Anterior cingulate cortex (tissue), 58 donors: ENCODE measurements at regions not wholly inside any gene's neighbourhood (a gene's known extent, or its start where the extent isn't known, plus 50 kb on each side); places are given as distances from the start of the nearest gene placed in this dataset.

ENCODE experiments used
- DNase-seq, 58 donors: peaks; one replicate each; lab custom pipeline; 2025; lab: John Stamatoyannopoulos, UW

DNA sequence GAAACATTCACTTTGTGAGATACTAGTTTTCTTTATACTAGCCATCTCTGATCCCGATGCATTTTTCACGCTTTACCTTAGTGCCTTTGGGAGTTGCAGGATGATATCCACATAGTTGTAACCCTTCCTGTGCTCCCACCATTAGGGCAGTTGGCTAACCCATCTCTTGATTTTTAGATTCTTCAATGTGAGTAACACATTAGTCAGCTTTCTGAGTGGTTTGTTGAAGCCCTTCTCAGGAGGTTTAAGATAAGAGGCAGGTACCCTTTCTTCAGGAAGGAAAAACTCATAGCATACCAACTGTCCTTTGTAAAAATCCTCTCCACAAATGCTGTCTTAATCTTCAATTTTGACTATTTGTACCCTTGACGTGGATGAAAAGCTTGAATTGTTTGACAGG, 392.3 kb downstream of the DMAC1 start:
- DNase-seq, result no peak

DNA sequence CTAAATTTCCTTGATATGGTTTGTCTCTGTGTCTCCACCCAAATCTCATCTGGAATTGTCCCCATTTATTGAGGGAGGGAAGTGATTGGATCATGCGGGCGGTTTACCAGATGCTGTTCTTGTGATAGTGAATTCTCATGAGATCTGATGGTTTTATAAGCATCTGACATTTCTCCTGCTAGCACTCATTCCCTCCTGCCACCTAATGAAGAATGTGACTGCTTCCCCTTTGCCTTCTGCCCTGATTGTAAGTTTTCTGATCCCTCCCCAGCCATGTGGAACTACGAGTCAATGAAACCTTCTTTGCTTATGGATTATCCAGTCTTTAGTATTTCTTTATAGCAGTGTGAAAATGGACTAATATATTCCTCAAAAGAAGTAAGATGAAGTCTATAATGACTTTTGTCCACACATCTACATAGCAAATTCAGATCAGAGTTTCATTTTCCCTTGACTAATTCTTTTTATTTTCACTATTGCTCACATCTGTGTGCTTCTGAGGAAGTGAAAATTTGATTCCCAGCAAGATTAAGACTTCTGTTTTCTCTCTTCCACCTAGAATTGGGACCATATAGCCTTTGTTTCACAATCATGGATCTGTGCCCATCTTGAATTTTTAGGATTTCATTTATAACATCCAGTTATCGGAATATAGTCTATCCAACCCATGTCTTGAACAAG, 393.5 kb downstream of the DMAC1 start:
- no peak for DNase-seq

DNA sequence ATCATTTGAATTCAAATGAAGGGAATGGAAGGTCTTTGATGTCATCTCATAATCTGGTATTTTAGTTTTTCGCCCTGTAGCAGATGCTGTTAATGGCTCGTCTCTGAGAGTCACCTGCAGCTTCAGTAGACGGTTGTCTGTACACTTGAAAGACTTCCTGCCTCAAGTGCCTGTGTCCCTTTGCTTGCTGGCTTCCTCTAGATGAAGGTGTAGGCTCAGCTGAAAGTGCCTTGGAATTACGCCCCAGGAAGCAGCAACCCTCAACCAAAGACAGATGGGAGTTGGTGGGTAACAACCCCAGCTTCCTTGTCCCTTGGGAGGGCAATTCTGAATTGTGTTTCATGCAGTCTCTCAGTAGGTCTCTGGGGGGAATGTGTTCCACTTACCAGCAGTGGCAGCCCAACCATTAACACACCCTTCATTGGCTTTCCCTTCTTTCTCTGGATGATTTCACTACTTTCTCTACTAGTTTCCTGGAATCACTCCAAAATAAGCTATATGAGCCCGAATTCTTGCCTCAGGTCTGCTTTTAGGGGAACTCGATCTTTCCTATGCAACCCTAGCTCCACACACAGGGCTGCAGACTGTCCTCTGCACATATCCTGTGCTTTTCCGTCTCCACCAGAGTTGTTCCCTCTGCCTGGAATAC, 395.6 kb downstream of the DMAC1 start:
- no peak for DNase-seq

DNA sequence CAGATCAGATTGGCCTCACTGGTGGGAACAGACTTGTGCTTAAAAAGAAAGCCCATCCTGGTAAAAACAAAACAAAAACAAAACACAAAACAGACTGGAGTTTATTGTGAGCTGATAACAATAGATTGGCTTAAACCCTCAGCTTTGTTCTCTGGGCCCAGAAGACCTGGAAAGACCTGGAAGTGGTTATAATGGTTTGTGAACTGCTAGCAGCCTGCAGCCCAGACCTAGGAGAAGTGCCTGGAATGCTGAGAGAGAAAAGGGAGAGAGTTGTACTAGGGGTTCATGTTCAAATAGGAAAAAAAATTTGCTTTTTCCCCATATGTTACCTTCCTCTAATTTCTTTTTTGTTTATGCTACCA, 396.6 kb downstream of the DMAC1 start:
- no peak for DNase-seq

DNA sequence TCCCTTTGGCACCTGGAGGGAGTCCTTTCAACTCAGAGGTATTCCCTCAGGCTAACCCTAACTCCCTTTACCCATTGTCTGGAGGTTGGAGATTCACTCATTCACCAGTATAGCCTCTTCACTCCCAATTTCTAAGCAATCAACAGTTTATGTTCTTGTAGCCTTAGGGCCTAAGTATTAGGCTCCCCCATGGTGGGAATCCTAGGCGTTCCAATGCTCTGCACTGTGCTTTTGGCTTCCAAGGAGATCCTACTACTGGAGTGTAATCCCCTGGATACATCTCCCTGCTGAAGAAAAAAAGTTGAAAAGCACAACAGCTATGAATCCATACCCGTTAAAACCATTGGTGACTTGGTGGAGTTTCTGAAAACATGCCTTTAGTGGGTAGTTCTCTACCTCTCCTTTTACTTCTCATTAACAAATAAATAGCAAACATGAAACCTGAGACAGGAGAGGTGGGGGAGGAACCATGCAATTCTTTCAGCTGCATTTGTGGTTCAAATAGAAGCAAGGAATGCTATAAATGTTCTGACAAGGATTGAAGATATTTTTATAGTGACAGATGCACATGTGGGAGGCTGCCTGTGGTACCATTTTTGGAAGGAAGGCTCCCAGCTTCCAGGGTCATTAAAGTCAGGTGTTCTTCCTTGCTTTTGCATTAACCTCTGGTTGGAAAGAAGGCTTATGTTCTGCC, 397.1 kb downstream of the DMAC1 start:
- peak in 2 of 58 donors; percentile 39 to 62 for DNase-seq

DNA sequence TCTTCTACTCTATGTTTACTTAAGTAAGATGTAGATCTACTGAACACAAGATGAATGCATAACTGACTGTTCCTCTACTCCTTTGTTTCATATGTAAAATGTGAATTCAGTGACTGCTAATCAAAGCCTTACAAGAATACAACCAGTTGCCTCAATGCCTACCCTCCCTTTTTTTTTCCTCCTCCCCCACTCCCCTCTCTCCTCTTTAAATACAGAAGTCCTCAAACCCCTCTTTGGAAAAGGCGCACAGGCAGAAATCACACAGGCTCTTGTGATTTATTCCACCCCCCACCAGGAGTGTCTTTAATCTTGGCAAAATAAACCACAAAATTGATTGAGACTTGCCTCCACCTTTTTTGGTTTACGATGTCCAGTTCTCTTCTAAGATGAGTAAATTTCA, 398.5 kb downstream of the DMAC1 start:
- no peak for DNase-seq

DNA sequence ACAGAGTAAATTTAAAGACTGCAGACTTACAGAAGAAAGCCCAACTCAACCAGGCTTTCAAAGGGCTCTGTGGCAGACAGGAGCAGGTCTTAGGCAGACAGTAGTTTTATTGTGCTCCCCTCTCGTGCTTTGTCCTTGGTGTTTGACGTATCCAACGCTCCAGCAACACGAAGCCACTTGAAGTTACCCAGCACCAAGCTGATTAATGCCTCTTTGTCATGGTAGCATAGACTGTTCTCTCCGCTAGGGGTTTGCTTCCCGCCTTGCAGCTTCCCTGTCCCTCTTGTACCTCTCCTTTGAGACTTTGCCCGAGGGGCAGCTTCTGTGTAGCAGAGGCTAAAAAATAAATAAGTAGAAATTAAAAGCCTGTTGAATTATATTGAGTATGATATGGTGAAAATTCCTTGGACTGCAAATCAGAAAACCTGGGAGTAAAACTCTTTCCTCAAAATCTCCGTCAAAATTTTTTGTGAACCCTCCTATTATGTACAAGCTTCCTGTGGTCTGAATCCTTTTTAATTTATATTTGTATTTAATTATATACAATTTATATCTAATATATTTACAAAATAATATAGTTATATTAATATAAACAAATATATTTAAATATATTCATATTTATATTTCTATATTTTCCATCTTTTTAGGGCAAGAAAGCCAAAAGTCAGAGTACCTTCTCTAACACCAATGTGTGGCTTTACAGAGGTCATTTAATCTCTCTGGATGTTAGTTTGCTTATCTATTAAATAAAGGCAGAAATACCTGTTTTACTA, 405.4 kb downstream of the DMAC1 start:
- peak in 12 of 58 donors; percentile 1 to 57 (median 20) for DNase-seq

DNA sequence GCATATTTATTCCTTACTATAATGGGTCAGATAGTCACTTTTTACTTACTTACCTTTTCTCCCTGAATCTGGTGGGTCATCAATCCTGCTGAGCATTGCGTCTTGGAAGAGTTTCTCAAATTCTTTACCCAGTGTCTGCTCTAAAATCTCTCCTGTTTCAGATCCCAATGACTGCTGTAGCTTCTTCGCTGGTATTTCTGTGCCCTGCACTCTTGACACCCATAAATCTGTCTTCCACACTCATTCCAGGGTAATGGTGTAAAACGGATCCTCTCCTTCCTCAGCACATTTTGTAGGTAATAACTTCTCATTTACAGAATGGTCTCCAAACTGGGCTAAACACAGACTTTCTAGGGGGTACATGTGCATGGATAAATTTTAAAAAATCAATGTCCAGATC, 407.4 kb downstream of the DMAC1 start:
- no peak for DNase-seq

DNA sequence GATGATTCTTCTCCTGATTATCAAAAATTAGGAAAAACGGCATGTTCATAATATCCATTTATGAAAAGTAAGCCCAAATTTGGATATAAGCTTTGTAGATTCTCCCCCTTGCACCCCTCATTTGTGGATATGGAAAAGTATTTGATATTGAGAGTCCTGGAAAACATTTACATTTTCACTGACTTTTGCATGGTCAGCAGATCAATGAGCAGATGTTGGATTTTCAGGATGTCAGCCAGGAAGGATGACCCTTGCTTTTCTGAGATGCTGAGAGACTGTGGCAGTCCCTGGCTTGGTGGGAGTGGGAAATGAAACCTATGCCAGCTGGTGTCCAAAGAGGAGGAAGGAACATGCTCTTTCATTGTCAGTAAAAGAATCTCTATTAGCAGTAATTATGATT, 410.8 kb downstream of the DMAC1 start:
- DNase-seq, result no peak

DNA sequence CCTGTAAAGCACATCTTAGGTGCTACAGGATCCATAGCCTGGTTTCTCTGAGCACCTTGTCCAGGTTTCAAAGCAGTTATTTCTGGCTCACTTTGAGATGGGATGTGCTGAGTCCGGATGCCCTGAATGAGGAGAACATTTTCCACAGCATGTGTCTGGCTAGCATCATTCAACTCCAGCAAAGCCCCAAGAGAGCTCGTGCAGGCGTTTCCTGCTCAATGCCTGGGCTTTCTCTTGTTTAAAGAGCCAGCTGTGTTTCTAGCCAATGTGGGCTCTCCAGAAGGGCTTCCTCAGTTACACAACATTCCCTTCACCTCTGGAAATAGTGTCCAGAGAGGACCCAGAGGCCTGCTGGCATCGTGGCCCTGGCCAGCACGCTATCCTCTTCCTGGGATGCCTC, 411.7 kb downstream of the DMAC1 start:
- DNase-seq, result no peak

DNA sequence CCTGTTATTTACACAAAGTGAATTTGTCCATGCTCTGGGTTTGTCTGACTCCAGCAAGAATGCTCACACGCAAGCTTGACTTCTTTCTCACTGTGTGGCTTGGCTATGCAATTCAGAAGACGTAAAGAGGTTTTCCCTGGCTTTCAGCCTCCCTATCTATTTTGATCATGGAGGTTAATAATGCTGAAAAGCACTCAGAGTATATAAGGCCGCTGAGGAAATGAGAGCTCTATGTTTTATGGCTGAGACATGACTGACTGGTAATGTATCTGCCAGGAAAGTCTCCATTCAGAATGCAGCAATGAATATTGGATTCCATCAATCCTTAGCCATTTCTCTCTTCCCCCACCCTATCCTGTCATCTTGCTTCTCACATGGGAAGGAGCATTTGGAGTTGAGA, 417.3 kb downstream of the DMAC1 start:
- DNase-seq, result no peak

DNA sequence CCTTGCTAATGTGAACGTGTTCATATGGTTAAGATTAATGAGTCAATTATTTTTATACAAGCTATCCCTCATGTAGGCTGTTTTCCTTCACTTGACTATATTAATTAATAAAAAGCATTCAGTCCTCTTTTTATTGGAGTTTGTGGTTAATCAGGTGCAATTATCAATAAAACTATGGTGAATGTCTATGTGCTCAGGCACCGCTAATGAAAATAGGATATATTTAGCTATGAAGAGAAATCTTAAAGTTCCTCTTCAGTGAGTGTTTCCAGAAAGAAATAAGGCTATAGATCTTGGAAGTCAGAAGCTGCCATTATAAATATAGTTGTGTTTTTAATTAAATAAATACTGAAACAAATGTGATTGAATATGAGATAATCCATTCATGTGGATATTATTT, 422.1 kb downstream of the DMAC1 start:
- no peak for DNase-seq

DNA sequence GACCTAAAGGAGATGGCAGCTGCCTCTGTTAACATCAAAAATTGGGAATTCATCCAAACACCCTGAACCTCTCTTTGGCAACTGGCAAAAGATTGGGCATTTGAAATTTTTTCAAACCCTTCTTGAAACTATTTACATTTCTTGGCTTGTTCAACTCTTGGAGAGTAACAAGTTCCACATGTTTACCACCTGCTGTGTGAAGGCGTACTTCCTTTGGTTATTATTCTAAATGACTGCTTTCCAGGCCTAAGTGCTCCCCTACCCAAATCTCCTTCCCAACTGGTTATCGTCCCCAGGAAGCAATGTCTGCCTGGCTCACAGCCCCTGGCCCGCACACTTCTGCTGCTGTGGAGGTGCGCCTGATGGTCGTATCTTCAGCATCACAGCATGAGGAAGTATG, 422.7 kb downstream of the DMAC1 start:
- no peak for DNase-seq

DNA sequence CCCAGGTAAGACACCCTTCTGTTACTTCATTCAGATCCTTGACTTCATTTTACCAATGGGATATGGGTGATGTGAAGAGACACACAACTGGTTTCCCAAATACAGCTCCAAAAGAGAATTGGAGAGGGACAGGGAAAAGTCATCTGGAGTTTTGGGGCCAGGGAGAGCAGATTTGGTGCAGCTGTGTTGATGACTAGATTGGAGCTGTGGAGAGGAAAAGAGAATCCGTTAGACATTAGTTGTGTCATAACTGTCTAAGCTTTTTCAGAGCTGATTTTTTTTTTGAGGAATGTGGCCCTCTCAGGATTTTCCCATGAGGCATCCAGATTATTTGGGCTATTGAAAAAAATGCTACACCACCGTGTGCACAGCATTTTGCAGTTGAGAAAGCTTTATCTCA, 423.4 kb downstream of the DMAC1 start:
- DNase-seq, result no peak

DNA sequence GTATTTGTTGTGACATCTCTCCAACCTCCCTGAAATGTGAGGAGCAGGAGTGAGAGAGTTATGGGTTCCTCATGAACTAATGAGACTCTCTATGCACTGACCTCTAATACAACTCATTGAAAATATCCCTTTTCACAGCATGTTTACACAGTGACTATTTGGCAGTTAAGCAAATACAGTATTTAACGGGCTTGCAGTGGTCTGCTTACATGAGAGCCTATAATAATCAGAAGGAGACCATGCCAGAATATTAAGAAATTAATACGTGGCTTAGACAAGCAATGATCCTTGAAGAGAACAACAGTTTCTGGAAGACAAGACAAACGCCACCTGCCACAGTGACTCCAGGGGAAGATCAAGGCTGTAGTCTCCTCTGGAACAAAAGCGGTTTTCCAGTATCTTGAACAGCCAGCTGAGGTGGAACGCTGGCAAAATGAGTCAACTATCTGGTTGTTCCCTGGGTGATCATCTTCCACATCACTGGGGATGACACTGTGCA, 424.5 kb downstream of the DMAC1 start:
- no peak for DNase-seq

DNA sequence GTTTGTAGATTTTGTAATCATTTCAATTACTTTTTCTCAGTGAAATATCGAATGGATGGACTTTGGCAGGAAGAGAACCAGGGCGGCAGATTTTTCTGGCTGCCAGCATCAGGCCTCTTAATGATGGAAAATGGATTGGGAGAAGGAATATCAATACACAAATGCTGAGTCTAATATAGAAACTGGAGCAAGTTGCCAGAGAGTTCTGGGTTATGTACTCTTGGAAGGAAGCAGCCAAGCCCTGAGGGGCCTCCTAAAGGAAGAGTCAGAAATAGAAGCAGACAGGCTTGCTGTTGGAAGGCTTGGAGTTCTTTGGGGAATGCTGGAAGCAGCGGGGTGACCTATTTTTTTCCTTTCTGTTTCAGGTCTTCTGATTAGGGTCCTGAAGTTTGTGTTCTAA, 428.6 kb downstream of the DMAC1 start:
- DNase-seq, result no peak

DNA sequence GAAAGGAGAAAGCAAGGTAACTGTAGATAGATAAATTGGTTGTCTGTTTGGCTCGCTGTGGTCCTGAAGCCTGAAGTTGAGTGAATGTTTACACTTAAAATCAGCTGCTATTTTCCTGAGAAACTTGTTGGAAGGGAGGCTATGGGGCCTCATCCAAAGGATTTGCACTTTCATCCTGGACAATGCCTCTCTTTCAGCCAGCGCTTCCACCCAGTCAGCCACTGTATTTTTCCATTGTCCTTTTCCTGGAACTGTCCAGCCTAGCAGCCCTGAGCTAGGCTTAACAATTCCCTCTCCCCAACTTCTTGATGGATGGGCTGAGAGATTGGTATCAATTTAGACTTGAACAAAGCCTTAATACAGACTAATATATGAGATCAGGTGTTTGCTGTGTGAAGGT, 429.2 kb downstream of the DMAC1 start:
- peak in 12 of 58 donors; percentile 3 to 69 (median 14) for DNase-seq

DNA sequence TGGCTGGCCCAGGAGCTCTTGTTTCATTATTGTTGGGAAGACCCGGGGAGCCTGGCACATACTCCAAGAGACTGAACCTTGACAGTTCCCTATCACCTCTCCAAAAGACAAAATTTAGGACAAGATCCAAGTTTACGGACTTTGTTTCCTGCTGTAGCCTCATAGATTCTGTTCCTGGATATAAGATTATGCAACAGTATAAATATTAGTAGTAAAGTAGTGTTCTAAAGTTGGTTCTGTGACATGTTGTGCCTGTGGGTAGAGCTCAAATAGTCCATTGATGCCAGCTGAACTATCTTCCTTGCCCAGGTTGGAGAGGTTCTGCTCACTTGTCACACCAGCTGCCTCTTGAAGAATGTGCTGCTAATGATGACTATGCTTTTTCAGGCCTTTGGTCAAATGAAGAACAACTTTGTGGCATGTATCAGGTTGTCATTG, 430.2 kb downstream of the DMAC1 start:
- no peak for DNase-seq

DNA sequence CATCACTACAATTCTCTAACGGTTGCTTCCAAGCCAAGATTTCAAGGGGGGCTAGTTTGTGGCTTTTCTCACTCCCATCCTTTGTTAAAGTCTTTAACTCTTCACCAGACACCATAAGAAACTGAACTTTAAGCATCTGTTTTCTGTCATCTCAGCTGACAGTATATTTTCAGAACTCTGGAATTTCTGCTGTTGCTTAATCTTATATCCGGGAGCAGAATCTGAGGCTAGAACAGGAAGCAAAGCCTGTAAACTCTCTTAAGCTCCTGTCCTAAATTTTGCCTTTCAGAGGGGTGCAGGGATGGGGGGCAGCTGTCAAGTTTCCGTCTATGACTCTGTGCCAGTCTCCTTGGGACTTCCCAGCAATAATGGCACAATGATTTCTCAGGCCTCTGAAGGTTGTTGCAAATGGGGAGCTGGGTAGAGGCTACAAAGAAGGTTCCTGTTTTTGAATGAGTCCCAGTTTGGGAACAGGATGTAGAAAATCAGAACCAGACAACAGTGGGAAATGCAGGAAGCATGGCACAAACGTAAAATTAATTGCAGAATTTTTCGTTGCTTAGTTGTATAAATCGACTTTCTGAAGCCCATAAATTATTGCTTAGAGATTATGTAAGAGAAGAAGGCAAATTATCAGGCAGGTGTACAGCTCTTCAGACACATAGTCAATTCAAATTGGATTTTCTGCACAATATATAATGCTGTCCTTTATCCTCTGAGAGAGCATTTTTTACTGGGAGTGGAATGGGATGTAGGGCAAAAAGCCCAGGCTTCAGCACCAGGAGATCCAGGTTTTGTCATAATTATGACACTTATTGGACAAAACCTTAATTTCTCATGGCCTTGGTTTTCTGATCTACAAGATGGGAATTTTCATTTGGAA, 430.9 kb downstream of the DMAC1 start:
- DNase-seq, result no peak

DNA sequence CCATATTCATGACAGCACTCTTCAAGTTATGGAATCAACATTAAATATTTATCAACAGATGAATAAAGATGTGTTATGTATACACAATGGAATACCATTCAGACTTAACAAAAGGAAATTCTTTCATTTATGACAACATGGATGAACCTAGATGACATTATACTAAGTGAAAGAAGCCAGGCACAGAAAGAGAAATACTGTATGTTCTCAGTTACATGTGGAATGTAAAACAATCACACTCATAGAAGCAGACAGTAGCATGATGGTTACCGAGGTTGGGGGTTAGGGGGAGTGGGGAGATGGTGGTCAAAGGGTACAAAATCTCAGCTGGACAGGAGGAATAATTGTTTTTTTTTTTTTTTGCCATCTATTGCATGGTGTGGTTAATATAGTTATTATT, 431.9 kb downstream of the DMAC1 start:
- no peak for DNase-seq
